ENCODE measurements at regions not wholly inside any gene's neighbourhood (a gene's known extent, or its start where the extent isn't known, plus 50 kb on each side); places are given as distances from the start of the nearest gene placed in this dataset.

- TF ChIP-seq POLR2AphosphoS5 (IDR thresholded peaks at IDR 0.05; ENCODE audit: low read depth, low read length) (no peak), TAF1 (IDR thresholded peaks at IDR 0.05; ENCODE audit: borderline replicate concordance, insufficient read depth, low read length) (no peak), FOXP2 (optimal IDR thresholded peaks at IDR 0.05; ENCODE audit: borderline replicate concordance, extremely low read depth, extremely low read length, insufficient read depth) (no peak), REST (IDR thresholded peaks at IDR 0.05; ENCODE audit: insufficient read depth in 1 of 2, low read depth in 2 of 2, low read length in 2 of 2) (no peak), SIN3A (IDR thresholded peaks at IDR 0.05; ENCODE audit: borderline replicate concordance, insufficient read depth, low read length) (no peak)
Measured at GRCh38 chr10:45249978-45250693, 65.3 kb downstream of the OR13A1 start.
